ENCODE measurements at regions not wholly inside any gene's neighbourhood (a gene's known extent, or its start where the extent isn't known, plus 50 kb on each side); places are given as distances from the start of the nearest gene placed in this dataset.
"Not testable (repeated sequence)": the region's sequence is repeated elsewhere in the genome, so short reads cannot be mapped to it uniquely, and the experiment has no call there.

DNA sequence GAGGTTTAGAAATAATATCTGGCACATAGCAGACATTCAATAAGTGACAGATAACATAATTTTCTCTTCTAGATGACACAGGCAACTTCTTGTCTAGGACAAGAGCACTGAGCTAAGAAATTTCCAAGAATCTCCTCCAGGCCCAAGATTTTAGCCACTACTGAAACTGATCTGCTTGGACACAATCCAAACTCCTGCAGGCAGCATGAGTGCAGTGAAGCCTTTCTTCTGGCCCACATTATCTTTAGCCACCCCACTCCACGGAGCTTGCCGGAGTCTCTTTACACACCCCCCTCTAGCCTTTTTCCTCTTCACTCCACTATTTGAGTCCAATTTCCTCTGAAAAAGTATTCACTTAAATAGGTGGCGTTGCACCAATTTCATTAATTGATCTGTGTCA is 142.9 kb upstream of the DUSP10 start:
- DNase-seq (ENCODE audit: low read depth in 2 of 2) = no peak

DNA sequence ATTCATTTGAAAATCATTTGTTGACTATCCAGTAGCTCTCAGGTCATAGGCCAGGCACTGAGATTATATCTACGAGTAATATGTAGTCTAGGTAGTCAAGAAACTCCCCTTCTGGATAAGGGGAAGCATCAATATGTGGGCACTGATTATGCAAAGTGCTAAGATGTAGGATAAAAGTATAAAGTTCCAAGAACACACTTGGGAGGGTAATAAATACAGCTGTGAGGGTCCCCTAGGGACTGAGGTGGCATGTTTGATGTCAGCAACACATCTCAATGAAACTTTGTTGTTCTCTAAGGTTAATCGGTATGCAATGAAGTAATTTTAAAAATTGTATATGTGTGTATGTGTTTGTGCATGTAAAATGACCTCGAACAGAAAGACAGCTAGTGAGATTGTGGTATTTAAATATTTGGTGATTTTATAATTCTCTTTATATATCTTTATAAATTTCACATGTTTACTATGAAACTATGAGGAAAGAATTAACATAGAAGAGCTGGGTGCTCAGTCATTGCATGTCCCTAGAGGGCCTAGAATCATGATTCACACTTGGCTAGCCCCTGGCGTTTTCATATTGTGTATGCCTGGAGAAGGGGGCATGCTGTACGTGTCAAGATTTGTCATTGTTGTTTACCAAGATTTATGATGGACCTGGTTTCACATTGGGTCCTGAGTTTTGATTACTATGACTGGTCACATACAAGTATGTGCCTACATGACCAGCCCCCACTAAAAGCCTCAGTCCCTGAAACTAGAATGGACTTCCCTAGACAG is 140.1 kb upstream of the DUSP10 start:
- DNase-seq (ENCODE audit: low read depth in 2 of 2) = no peak

DNA sequence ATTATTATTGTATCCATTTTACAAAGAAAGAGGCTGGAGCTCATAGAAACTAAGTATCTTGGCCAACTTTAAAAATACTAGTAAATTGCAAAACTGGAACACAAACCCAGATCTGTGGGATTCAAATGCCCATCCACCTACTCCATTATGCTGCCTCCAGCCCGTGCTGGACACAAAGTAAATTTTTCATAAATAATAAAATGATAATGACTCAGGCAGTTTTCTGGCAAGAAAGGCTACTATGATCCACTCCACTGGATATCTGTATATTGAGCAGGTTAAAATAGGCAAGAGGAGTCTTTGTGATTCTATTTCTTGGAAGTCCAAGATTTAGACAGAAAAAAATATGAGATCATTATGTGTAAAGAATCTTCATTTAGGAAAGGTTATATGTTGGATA is 138.3 kb upstream of the DUSP10 start:
- no peak for DNase-seq (ENCODE audit: low read depth in 2 of 2)

- no peak for DNase-seq (ENCODE audit: low read depth in 2 of 2)
These were observed 136.2 kb upstream of the DUSP10 start for GRCh38 chr1:221878134-221878533.

- DNase-seq (ENCODE audit: low read depth in 2 of 2) = no peak
These were observed 135.4 kb upstream of the DUSP10 start for GRCh38 chr1:221877311-221877710.

DNA sequence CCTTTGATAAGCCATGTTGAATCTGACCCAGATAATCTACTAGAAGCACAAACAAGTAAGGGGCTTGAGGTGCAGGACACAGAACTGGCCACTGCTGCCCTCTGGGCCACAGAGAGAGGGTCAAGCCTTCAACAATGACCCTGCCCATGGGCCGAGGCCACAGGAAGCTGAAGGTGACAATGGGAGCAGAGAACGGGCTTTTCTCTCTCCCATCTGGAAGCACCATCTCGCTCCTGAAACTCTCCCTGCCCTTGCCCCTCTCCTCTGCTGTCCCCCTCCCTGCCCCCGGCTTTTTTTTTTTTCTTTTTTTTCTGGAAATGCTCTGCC is 133.1 kb upstream of the DUSP10 start:
- DNase-seq (ENCODE audit: low read depth in 2 of 2) = no peak

DNA sequence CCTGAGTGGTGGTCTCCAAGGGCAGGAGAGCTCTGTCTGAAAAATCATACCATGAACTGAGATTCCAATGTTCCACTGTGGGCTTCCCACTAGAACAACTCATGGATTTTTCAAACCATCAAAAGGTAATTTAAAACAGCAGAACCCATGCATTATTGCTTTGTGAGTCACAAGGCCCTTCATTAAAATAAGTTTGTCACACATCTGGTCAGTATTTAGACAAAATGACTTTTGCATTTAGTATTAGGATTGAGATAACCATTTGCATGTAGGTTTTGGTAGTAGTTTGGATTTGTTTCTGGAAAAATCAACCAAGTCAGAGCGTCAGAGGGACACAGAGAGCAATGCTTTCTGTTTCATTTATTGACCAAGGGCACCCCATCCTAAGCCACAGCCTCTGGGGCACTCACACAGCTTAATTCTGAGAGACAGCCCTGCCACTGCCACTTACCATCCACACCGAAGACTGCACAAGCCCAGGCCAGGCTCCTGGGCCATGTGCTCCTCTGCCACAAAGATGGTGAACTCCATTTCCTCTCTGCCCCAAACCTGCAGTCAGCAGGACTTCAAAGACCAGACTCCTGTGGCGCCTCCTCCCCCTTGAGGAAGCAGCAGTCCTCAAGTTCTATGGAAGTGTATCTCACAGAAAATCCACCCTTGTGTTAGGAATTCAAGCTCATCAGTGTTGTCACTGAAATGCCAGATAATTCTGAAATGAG is 132.6 kb upstream of the DUSP10 start:
- no peak for DNase-seq (ENCODE audit: low read depth in 2 of 2)

DNA sequence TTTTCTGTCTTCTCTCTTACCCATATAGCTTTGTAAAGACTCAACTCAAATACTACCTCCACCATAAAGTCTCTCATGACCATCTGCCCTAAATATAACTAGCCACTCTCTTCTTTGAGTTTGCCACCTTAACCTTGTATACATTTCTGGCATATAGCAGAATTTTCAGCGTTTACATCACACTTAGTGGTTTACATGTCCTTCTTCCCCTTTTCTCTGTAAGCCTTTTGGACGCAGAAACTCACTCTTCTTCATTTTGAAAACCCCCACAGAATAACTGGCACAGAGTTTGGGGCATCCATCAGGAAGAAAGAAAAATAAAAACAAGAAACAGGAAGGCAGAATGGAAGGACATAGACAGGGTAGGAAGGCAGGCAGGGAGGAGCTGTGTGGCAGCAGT is 131.8 kb upstream of the DUSP10 start:
- DNase-seq (ENCODE audit: low read depth in 2 of 2) = no peak

DNA sequence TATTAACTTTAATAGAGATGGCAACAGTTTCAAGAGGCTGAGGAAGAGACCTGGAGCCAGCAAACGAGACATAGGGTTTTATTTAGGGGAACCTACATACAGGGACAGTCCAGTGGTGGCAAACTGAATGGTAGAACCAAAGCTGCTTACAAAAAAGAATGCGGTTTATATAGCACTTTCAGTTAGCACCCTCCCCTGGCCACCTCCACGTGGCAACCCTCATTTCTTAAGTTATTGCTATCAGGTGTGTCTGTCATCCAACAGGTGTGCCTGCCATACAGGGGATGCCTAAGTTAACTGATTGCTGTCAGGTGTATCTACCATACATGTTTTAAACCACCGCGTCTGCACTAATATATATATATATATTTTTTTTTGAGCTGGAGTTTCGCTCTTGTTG is 129.2 kb upstream of the DUSP10 start:
- DNase-seq (ENCODE audit: low read depth in 2 of 2) = no peak

GRCh38 chr1:221869779-221870178 is 127.9 kb upstream of the DUSP10 start:
- DNase-seq (ENCODE audit: low read depth in 2 of 2) = no peak

- no peak for DNase-seq (ENCODE audit: low read depth in 2 of 2)
These were observed 126.9 kb upstream of the DUSP10 start for GRCh38 chr1:221868593-221869303.

DNA sequence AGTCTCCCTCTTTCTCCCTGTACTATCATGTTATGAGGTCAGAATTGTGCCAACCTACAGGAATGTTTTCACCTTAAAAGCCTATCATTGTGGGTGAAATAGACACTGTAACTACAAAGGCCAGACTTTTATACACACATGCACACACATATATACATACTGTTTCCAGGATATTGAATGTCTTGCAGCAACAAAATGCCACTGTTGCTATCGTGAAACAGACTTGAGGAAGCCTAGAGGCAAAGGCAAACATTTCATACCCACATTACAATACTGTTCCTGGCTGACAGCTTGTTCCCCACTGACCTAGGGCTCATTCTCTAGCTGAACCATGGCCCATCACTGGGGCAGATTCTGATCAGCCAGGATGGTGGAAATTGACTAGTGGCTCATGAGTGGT is 125.1 kb upstream of the DUSP10 start:
- no peak for DNase-seq (ENCODE audit: low read depth in 2 of 2)

DNA sequence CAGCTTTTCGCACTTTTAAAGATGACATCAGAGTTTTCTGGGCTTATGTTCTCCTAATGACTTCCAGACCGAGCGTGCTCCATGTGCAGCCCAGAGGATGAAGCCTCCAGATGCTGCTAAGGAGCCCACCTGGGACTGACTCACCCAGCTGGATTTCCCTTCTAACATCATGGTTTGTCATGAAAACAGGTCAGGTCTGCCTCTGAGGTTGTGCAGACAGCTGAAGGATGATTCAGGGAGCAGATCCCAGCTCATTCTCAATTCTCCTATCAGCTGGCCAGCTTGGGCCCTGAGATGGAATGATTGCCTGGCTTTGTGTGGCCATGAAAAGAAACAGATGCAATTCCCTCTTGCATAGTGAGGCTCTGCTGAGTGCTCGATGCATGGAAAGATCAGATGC is 123.9 kb upstream of the DUSP10 start:
- no peak for DNase-seq (ENCODE audit: low read depth in 2 of 2)

- DNase-seq (ENCODE audit: low read depth in 2 of 2) = no peak
These were observed 121.7 kb upstream of the DUSP10 start for GRCh38 chr1:221863635-221864034.

DNA sequence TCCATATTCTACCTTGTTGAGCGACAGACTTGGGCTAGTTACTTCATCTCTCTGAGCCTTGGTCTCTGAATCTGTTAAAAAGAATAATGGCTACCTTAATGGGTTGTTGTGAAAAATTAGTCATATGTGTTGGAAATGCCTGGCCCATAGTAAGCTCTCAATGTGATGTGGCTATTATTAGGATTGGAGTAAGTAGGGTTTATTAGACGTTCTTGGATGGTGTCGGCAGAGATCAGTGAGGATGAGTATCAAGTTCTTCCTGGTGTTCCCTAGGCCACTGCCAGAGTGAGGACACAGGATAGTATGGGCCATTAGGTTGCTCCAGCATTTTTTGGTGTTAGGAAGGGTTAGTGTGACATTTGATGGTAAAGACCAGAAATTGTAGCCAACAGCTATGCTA is 121.1 kb upstream of the DUSP10 start:
- DNase-seq (ENCODE audit: low read depth in 2 of 2) = no peak

GRCh38 chr1:221858818-221859611 is 117.1 kb upstream of the DUSP10 start:
- DNase-seq (ENCODE audit: low read depth in 2 of 2) = no peak

GRCh38 chr1:221857094-221857444 is 115.2 kb upstream of the DUSP10 start:
- not testable (repeated sequence) for DNase-seq (ENCODE audit: low read depth in 2 of 2)

DNA sequence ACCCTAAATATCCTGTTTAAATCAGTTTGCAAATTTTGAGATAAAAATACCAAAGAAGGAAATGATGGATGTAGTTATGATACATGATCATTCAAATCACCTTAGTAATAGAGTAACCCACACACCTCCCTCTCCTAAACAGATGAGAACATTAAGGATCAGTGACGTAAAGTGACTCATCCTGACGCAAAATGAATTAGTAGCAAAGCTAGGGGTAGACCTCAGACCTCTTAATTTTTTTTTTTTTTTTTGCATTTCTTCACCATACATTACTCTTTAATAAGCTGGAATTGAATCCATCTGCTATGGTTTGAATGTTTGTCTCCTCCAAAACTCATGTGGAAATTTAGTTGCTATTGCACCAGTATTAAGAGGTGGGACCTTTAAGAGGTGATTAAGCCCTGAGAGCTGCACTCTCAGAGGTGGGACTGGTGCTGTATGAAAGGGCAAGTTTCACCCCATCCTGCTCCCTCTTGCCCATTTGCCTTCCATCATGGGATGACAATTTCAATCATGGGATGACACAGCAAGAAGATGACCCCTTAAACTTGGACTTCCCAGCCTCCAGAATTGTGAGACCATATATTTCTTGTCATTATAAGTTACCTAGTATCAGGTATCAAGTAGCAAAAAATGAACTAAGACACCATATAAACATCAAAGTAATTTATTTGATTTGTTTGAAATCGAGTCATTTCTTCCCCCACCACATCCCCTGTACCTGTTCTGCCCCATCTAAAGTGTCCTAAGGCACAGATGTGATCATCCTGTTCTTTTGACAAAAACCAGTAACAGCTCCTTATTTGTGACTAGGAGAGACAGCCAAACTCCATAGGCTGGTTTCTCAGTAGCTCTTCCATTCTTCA is 114.6 kb upstream of the DUSP10 start:
- no peak for DNase-seq (ENCODE audit: low read depth in 2 of 2)

DNA sequence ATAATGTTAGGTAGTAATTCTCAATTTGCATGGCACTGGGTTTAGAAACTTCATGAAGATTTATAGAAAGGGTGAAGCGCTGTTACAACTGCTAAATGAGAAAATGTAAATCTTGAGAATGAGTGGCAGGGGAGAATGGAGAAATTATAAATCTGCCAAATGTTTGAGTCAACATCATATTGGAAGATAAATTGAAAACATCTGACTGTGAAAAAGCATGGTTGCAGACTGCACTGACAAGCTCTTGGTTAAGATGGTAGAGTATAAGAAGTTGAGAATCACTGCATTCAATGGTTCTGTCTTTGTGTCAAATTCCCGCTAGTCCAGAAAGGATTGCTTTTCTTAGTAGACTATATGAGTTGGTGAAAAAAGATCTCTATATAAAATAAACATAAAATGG is 113.3 kb upstream of the DUSP10 start:
- DNase-seq (ENCODE audit: low read depth in 2 of 2) = no peak

- DNase-seq (ENCODE audit: low read depth in 2 of 2) = no peak
These were observed 109.4 kb upstream of the DUSP10 start for GRCh38 chr1:221851336-221851735.

DNA sequence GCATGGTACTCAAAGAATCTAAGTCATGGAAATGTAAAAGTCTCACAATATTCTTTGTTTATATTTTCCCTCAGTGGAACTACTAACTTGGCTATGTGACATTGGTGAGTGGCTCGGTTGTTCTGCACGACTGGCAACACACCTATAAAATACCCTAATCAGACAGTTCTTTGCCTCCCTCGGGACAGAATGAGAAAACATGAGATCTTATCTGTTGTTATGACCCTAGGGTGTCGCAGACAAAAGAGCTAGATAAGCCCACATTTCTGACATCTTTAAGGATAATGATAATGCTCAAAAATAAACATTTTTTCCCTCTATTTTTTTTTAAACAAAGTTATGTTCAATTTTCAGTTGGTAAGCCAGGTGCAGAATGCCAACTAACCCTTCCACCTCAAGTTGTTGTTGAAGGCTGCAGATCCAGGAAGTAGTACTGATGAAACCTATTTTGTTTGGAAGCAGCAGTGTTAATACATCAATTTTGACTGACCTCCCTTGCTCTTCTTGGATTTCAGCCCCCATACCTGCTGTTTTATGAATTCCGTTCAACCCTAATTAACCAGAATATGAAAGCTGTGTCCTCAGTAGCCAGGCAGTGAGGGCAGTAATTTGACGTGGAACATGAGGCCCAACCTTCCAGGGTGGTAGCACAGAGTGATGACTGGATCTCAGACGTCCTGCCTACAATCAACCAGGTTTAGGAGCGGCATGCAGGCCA is 108.7 kb upstream of the DUSP10 start:
- no peak for DNase-seq (ENCODE audit: low read depth in 2 of 2)

Data from stimulated activated CD4-positive, alpha-beta T cell treated with anti-CD3 and anti-CD28 coated beads, Interleukin-4, amount 100 ng/mL, for 48 hours (primary cell).